Brain microvascular endothelial cell (primary cell): ENCODE measurements at regions not wholly inside any gene's neighbourhood (a gene's known extent, or its start where the extent isn't known, plus 50 kb on each side); places are given as distances from the start of the nearest gene placed in this dataset.

Source experiments
- DNase-seq: peaks from one replicate; pipeline ENCODE4 v3.0.0-alpha.2; 2020
- H3K27ac ChIP-seq: fragments of 250-450 bp; sonication (Bioruptor Pico); 2 replicates; pipeline ENCODE4 v1.5.1; 2020; ENCODE audit warnings: mild to moderate bottlenecking, moderate library complexity
- H3K27me3 ChIP-seq: fragments of 250-450 bp; sonication (Bioruptor Pico); replicated peaks from 2 replicates; pipeline ENCODE4 v1.5.1; 2020; ENCODE audit warnings: mild to moderate bottlenecking
- H3K36me3 ChIP-seq: fragments of 250-450 bp; sonication (Bioruptor Pico); replicated peaks from 2 replicates; pipeline ENCODE4 v1.5.1; 2020; ENCODE audit warnings: mild to moderate bottlenecking
- H3K4me3 ChIP-seq: 2 replicates; pipeline ENCODE4 v1.5.1; 2011; ENCODE audit warnings: low read depth, mild to moderate bottlenecking, control low read depth, low read length, moderate library complexity
- CTCF ChIP-seq: IDR thresholded peaks from 2 replicates; pipeline ENCODE4 v1.5.1; 2011; ENCODE audit warnings: low read depth, mild to moderate bottlenecking, moderate library complexity, low read length, control low read depth, inconsistent platforms; ENCODE audit errors: missing control alignments
- in situ Hi-C: cut with HindIII; loops from 2 replicates; pipeline ENCODE4 v1.10.0; 2017; ENCODE audit warnings: low sequenced_read_pairs, low pct_ligation_motif_present

DNA sequence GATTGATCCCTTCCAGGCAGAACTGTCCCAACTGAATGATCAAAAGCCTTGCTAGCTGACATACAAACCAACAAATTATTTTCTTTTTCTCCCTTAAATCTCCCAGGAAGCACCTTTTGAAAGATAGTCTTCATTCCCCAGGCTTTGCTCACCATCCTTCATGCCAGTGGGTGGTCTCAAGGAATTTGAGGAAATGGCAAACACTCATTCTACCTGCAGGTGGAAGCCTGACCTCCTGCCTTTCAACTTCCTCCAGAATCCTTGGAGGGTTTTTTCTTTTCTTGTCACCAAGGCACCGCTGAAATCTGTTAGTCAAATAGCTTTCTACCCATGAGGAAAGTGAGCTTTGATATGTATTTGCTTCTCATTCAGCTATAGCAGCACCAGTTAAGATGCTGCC, 128.5 kb downstream of the WIF1 start:
- no peaks in the 10 kb centered on the region for H3K36me3 ChIP-seq
- H3K4me3 ChIP-seq = no peak overlapping the region
- in situ Hi-C loops = no loop called here
- no peak for TF ChIP-seq CTCF
- peaks cover 18% of the 10 kb centered on the region for H3K27me3 ChIP-seq
- no peak for DNase-seq
- no peak overlapping the region for H3K27ac ChIP-seq

GRCh38 chr12:64993461-64993860, 127.6 kb downstream of the WIF1 start:
- DNase-seq = no peak
- H3K4me3 ChIP-seq = no peak overlapping the region
- TF ChIP-seq CTCF = no peak
- no peaks in the 10 kb centered on the region for H3K36me3 ChIP-seq
- H3K27me3 ChIP-seq = peaks cover 19% of the 10 kb centered on the region
- in situ Hi-C loops = no loop called here
- no peak overlapping the region for H3K27ac ChIP-seq

DNA sequence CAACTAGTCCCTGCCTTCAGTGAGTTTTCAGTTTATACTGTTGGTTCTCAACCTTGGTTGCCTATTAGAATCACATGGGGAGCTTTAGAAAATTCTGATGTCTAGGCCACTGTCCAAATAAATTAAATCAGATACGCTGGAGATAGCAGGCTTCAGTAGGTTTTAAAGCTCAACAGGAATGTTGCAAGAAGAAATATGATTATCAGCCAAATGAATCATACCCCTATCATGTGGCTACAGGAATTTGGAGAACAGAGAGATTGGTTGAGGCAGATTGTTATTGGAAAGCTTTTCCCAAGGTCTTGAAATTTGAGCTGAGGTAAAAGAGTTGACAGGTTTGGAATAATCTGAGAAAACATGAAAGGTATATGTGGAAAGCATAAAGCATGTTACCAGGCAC, 125.3 kb downstream of the WIF1 start:
- no peak for DNase-seq
- Histone ChIP-seq H3K27me3 (peaks cover 19% of the 10 kb centered on the region), H3K36me3 (no peaks in the 10 kb centered on the region), H3K4me3 (no peak overlapping the region), H3K27ac (no peak overlapping the region)
- in situ Hi-C loops = no loop called here
- no peak for TF ChIP-seq CTCF

- Histone ChIP-seq H3K27ac (no peak overlapping the region), H3K4me3 (no peak overlapping the region), H3K36me3 (no peaks in the 10 kb centered on the region), H3K27me3 (peaks cover 10% of the 10 kb centered on the region)
- in situ Hi-C loops = no loop called here
- no peak for TF ChIP-seq CTCF
- DNase-seq = no peak
These were observed 123.2 kb downstream of the WIF1 start for GRCh38 chr12:64997858-64998257.

DNA sequence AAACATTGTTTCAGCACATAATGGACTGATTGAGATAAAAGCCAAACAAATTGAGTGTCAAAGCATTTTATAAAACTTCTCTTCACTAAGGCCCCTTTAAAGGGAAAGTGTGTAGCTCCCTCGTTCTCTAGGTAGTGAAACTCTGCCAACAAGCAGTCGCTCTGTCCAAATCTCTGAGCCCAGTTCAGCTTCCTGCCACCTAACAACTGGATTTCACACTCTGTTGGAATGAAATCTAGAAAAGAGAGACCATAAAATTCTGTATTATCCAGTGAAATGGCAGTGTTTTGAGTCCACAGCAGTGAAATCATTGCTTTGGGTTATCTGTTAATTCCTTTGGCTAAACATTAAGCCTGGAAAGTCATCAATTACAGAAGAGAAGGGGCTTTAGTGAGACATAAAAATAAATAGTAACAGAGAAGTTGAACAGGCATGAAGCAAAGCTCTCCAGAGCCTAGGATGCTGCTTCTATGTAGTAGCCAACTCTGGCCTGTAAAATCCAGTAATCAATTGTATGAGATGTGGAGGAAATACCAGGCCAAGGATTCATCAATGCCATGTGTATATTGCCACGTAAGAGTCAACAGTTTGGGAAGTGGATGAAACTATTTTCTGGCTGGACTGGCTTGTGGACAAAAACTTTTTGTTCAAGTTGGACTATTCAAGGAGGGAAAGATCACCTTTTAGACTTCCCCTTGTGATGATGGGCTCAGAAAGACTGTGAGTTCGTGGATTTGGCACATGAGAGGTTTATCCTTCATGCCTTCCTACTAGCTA, 122.5 kb downstream of the WIF1 start:
- no peak overlapping the region for H3K4me3 ChIP-seq
- H3K27ac ChIP-seq = no peak overlapping the region
- H3K36me3 ChIP-seq = no peaks in the 10 kb centered on the region
- DNase-seq = no peak
- no peak for TF ChIP-seq CTCF
- peaks cover 9% of the 10 kb centered on the region for H3K27me3 ChIP-seq
- in situ Hi-C loops = no loop called here

DNA sequence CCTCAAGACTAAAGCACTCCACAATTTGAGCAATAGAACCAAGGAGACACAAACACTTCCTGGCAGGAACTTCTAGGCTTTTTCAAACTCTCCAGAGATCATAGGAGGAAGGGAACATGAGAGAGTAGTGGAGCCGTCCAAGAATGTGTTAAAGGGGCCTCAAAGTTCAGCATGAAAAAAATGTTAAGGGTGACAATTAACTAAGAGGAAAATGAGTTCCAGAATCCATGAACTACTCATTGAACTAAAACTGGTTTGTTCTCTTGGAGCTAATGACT, 122.0 kb downstream of the WIF1 start:
- no peak overlapping the region for H3K4me3 ChIP-seq
- DNase-seq = no peak
- H3K27ac ChIP-seq = no peak overlapping the region
- no peaks in the 10 kb centered on the region for H3K36me3 ChIP-seq
- in situ Hi-C loops = no loop called here
- TF ChIP-seq CTCF = no peak
- H3K27me3 ChIP-seq = peaks cover 9% of the 10 kb centered on the region
